ENCODE measurements at regions not wholly inside any gene's neighbourhood (a gene's known extent, or its start where the extent isn't known, plus 50 kb on each side); places are given as distances from the start of the nearest gene placed in this dataset.

DNA sequence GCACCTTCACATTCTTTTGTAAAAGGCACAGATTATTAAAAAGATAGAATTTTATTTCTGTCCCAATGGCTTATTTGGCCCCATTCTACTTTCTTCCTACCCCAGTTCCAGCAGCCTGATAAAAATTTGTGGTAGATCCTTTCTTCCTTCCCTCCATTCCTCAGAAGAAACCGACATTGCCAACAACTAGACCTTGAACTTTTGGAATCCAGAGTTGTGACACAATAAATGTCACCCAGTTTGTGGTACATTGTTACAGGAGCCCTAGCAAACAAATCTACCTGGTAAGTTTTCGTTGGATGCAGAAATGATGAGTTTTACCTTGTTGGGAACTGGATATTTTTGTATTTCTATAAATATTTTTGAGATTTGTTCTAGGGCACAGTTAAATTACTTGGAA, 141.6 kb upstream of the IVNS1ABP start:
- Histone ChIP-seq H3K27ac (replicated peaks) (no peak overlapping the region), H3K27me3 (ENCODE audit: insufficient read depth, poor library complexity, severe bottlenecking) (no peaks in the 10 kb centered on the region), H3K4me3 (replicated peaks; ENCODE audit: insufficient read depth, low read length) (no peak overlapping the region)
- no peak for DNase-seq (ENCODE audit: low read depth in 1 of 2, low spot score in 1 of 2)
- TF ChIP-seq, protein P1, sequence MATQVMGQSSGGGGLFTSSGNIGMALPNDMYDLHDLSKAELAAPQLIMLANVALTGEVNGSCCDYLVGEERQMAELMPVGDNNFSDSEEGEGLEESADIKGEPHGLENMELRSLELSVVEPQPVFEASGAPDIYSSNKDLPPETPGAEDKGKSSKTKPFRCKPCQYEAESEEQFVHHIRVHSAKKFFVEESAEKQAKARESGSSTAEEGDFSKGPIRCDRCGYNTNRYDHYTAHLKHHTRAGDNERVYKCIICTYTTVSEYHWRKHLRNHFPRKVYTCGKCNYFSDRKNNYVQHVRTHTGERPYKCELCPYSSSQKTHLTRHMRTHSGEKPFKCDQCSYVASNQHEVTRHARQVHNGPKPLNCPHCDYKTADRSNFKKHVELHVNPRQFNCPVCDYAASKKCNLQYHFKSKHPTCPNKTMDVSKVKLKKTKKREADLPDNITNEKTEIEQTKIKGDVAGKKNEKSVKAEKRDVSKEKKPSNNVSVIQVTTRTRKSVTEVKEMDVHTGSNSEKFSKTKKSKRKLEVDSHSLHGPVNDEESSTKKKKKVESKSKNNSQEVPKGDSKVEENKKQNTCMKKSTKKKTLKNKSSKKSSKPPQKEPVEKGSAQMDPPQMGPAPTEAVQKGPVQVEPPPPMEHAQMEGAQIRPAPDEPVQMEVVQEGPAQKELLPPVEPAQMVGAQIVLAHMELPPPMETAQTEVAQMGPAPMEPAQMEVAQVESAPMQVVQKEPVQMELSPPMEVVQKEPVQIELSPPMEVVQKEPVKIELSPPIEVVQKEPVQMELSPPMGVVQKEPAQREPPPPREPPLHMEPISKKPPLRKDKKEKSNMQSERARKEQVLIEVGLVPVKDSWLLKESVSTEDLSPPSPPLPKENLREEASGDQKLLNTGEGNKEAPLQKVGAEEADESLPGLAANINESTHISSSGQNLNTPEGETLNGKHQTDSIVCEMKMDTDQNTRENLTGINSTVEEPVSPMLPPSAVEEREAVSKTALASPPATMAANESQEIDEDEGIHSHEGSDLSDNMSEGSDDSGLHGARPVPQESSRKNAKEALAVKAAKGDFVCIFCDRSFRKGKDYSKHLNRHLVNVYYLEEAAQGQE (IDR thresholded peaks at IDR 0.05; ENCODE audit: insufficient replicate concordance, low read depth) = no peak
- TF ChIP-seq POLR2AphosphoS5 (IDR thresholded peaks at IDR 0.05; ENCODE audit: low read depth) (no peak), GABPA (IDR thresholded peaks at IDR 0.05; ENCODE audit: low read depth) (no peak), CTCF (IDR thresholded peaks at IDR 0.05; ENCODE audit: insufficient read depth, low read length) (no peak), SPI1 (IDR thresholded peaks at IDR 0.05; ENCODE audit: borderline replicate concordance, low read depth) (no peak)

GRCh38 chr1:185453496-185454192, 136.6 kb upstream of the IVNS1ABP start:
- no peaks in the 10 kb centered on the region for H3K27me3 ChIP-seq (ENCODE audit: insufficient read depth, poor library complexity, severe bottlenecking)
- H3K27ac ChIP-seq (replicated peaks) = no peak overlapping the region
- no peak overlapping the region for H3K4me3 ChIP-seq (replicated peaks; ENCODE audit: insufficient read depth, low read length)
- TF ChIP-seq, protein P1 (IDR thresholded peaks at IDR 0.05; ENCODE audit: insufficient replicate concordance, low read depth) = no peak
- no peak for TF ChIP-seq POLR2AphosphoS5 (IDR thresholded peaks at IDR 0.05; ENCODE audit: low read depth)
- TF ChIP-seq GABPA (IDR thresholded peaks at IDR 0.05; ENCODE audit: low read depth) = no peak
- TF ChIP-seq CTCF (IDR thresholded peaks at IDR 0.05; ENCODE audit: insufficient read depth, low read length) = no peak
- no peak for TF ChIP-seq SPI1 (IDR thresholded peaks at IDR 0.05; ENCODE audit: borderline replicate concordance, low read depth)
- no peak for DNase-seq (ENCODE audit: low read depth in 1 of 2, low spot score in 1 of 2)

- Histone ChIP-seq H3K4me3 (replicated peaks; ENCODE audit: insufficient read depth, low read length) (no peak overlapping the region), H3K27me3 (ENCODE audit: insufficient read depth, poor library complexity, severe bottlenecking) (no peaks in the 10 kb centered on the region), H3K27ac (replicated peaks) (no peak overlapping the region)
- TF ChIP-seq, protein P1 (IDR thresholded peaks at IDR 0.05; ENCODE audit: insufficient replicate concordance, low read depth) = no peak
- TF ChIP-seq SPI1 (IDR thresholded peaks at IDR 0.05; ENCODE audit: borderline replicate concordance, low read depth) (no peak), GABPA (IDR thresholded peaks at IDR 0.05; ENCODE audit: low read depth) (no peak), POLR2AphosphoS5 (IDR thresholded peaks at IDR 0.05; ENCODE audit: low read depth) (no peak)
- DNase-seq (ENCODE audit: low read depth in 1 of 2, low spot score in 1 of 2) = no peak
Measured at GRCh38 chr1:185450917-185451316, 133.9 kb upstream of the IVNS1ABP start.

Measured in HL-60 (cell line).